ENCODE measurements at regions not wholly inside any gene's neighbourhood (a gene's known extent, or its start where the extent isn't known, plus 50 kb on each side); places are given as distances from the start of the nearest gene placed in this dataset.

DNA sequence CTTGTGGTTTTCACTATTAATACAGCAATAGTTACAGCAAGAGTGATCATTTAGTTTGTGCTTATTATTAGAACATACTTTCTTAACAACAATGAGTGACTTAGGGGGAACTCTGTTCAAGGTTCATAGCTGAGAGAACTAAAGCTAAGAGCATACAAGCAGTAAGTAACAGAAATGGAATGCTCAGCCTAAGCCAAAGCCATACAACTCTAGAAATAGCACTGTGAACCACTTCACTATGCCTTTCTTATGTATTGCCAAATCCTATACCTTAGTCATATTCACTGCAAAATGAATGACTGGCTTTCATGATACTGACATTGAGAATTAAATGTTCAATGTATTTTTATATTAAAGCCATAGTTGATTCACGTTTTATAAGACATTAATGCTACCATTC lies 599.7 kb upstream of the SLITRK1 start:
- TF ChIP-seq, protein P1, sequence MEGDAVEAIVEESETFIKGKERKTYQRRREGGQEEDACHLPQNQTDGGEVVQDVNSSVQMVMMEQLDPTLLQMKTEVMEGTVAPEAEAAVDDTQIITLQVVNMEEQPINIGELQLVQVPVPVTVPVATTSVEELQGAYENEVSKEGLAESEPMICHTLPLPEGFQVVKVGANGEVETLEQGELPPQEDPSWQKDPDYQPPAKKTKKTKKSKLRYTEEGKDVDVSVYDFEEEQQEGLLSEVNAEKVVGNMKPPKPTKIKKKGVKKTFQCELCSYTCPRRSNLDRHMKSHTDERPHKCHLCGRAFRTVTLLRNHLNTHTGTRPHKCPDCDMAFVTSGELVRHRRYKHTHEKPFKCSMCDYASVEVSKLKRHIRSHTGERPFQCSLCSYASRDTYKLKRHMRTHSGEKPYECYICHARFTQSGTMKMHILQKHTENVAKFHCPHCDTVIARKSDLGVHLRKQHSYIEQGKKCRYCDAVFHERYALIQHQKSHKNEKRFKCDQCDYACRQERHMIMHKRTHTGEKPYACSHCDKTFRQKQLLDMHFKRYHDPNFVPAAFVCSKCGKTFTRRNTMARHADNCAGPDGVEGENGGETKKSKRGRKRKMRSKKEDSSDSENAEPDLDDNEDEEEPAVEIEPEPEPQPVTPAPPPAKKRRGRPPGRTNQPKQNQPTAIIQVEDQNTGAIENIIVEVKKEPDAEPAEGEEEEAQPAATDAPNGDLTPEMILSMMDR (conservative IDR thresholded peaks at IDR 0.05 in 1 of 2, IDR thresholded peaks at IDR 0.05 in 1 of 2; ENCODE audit: low read depth in 1 of 2, low read length in 2 of 2) = no peak
- TF ChIP-seq EZH2 (IDR thresholded peaks at IDR 0.05; ENCODE audit: low read length, missing control alignments) = no peak
